Small intestine (tissue), 7 donors: ENCODE measurements at regions not wholly inside any gene's neighbourhood (a gene's known extent, or its start where the extent isn't known, plus 50 kb on each side); places are given as distances from the start of the nearest gene placed in this dataset.
"Not testable (repeated sequence)": the region's sequence is repeated elsewhere in the genome, so short reads cannot be mapped to it uniquely, and the experiment has no call there.

Experiments
- DNase-seq, 2 donors: peaks; one replicate each; pipeline versions ENCODE4 v3.0.0 to v3.0.0-alpha.2; 2013
- FAIRE-seq: peaks from 2 replicates; lab custom pipeline; 2012; peaks lifted over from hg19 to GRCh38; lab: Jason Lieb, UNC
- H3K27ac ChIP-seq, 3 donors: one replicate each; pipeline ENCODE4 v1.5.1; 2013; ENCODE audit warnings: low read length in 2 of 3, mild to moderate bottlenecking in 2 of 3, control low read depth in 1 of 3, inconsistent platforms in 1 of 3, low read depth in 1 of 3, moderate library complexity in 1 of 3
- H3K27me3 ChIP-seq, 3 donors: one replicate each; pipeline ENCODE4 v1.6.1; 2013; ENCODE audit warnings: low read length in 3 of 3, inconsistent platforms in 1 of 3; ENCODE audit not compliant: control insufficient read depth in 3 of 3, insufficient read depth in 3 of 3
- H3K36me3 ChIP-seq, 3 donors: one replicate each; pipeline ENCODE4 v1.6.1; 2013; ENCODE audit warnings: low read length in 3 of 3, inconsistent platforms in 1 of 3, low read depth in 1 of 3, mild to moderate bottlenecking in 1 of 3, moderate library complexity in 1 of 3; ENCODE audit not compliant: control insufficient read depth in 3 of 3, insufficient read depth in 2 of 3
- H3K4me1 ChIP-seq, 3 donors: one replicate each; pipeline ENCODE4 v1.6.1; 2013; ENCODE audit warnings: low read length in 2 of 3, inconsistent platforms in 1 of 3, low read depth in 1 of 3, mild to moderate bottlenecking in 1 of 3, moderate library complexity in 1 of 3; ENCODE audit not compliant: control insufficient read depth in 3 of 3, insufficient read depth in 2 of 3
- H3K4me3 ChIP-seq, 3 donors: one replicate each; pipeline ENCODE4 v1.5.1; 2013; ENCODE audit warnings: low read length in 3 of 3, control low read depth in 1 of 3, inconsistent platforms in 1 of 3, low read depth in 1 of 3, mild to moderate bottlenecking in 1 of 3, moderate library complexity in 1 of 3
- H3K9me3 ChIP-seq, 2 donors: one replicate each; pipeline ENCODE4 v1.6.1; 2013; ENCODE audit warnings: low read depth in 1 of 2, low read length in 1 of 2; ENCODE audit not compliant: control insufficient read depth in 2 of 2, insufficient read depth in 1 of 2
- WGBS, 3 donors: extraction: QIAGEN DNeasy Blood & Tissue Kit; methylation state at CpG; one replicate each; pipeline ENCODE4 v1.1.7; 2013; 5-methylcytosine and 5-hydroxymethylcytosine counted together
- donor health status: healthy with polysubstance abuse.
- donor health status: control.
- donor health status: control.
- donor health status: Bipolar disorder and iron deficiency.
- donor health status: healthy.

GRCh38 chr4:173746424-173746823, 216.4 kb upstream of the HAND2 start:
- H3K9me3 ChIP-seq, result no peaks in the 10 kb centered on the region
- no peak for DNase-seq
- no peaks in the 10 kb centered on the region for H3K4me1 ChIP-seq
- H3K27me3 ChIP-seq, result no peaks in the 10 kb centered on the region
- 67 to 72% (median 70%) methylated on average over 7 of the region's 7 CpGs for WGBS, 3 donors
- H3K27ac ChIP-seq, result no peak overlapping the region
- no peaks in the 10 kb centered on the region for H3K36me3 ChIP-seq
- no peak overlapping the region for H3K4me3 ChIP-seq
- FAIRE-seq, result no peak

GRCh38 chr4:173745765-173746164, 215.7 kb upstream of the HAND2 start:
- FAIRE-seq (no peak), DNase-seq (no peak)
- Histone ChIP-seq H3K4me1 (no peaks in the 10 kb centered on the region), H3K9me3 (no peaks in the 10 kb centered on the region), H3K4me3 (no peak overlapping the region), H3K27ac (no peak overlapping the region), H3K36me3 (no peaks in the 10 kb centered on the region), H3K27me3 (no peaks in the 10 kb centered on the region)
- WGBS, 3 donors, result 67 to 77% (median 71%) methylated on average over 3 of the region's 3 CpGs

GRCh38 chr4:173736840-173737239, 206.8 kb upstream of the HAND2 start:
- no peaks in the 10 kb centered on the region for H3K36me3 ChIP-seq
- H3K4me3 ChIP-seq, result no peak overlapping the region
- no peaks in the 10 kb centered on the region for H3K27me3 ChIP-seq
- 58 to 79% (median 76%) methylated on average over 1 of the region's 1 CpG for WGBS, 3 donors
- H3K9me3 ChIP-seq, result no peaks in the 10 kb centered on the region
- FAIRE-seq, result no peak
- H3K4me1 ChIP-seq, result no peaks in the 10 kb centered on the region
- no peak overlapping the region for H3K27ac ChIP-seq
- no peak for DNase-seq

GRCh38 chr4:173735585-173735984, 205.6 kb upstream of the HAND2 start:
- WGBS, 3 donors, result 59 to 69% (median 60%) methylated on average over 4 of the region's 4 CpGs
- no peaks in the 10 kb centered on the region for H3K36me3 ChIP-seq
- no peak for FAIRE-seq
- no peaks in the 10 kb centered on the region for H3K4me1 ChIP-seq
- H3K4me3 ChIP-seq, result no peak overlapping the region
- H3K9me3 ChIP-seq, result no peaks in the 10 kb centered on the region
- no peak overlapping the region for H3K27ac ChIP-seq
- DNase-seq, result no peak
- H3K27me3 ChIP-seq, result no peaks in the 10 kb centered on the region

GRCh38 chr4:173735049-173735448, 205.0 kb upstream of the HAND2 start:
- no peaks in the 10 kb centered on the region for H3K4me1 ChIP-seq
- 60 to 77% (median 69%) methylated on average over 3 of the region's 3 CpGs for WGBS, 3 donors
- FAIRE-seq, result no peak

GRCh38 chr4:173731257-173731656, 201.2 kb upstream of the HAND2 start:
- DNase-seq (no peak), FAIRE-seq (no peak)
- Histone ChIP-seq H3K27ac (no peak overlapping the region), H3K4me1 (no peaks in the 10 kb centered on the region), H3K36me3 (no peaks in the 10 kb centered on the region), H3K4me3 (no peak overlapping the region), H3K9me3 (peaks cover 0 to 16% of the 10 kb centered on the region in 2 donors), H3K27me3 (no peaks in the 10 kb centered on the region)
- WGBS, 3 donors, result 24 to 67% (median 28%) methylated on average over 1 of the region's 1 CpG

More at GRCh38 chr4:173735049-173735448, 205.0 kb upstream of the HAND2 start:
- H3K9me3 ChIP-seq, result no peaks in the 10 kb centered on the region
- no peak for DNase-seq
- no peak overlapping the region for H3K4me3 ChIP-seq
- no peaks in the 10 kb centered on the region for H3K27me3 ChIP-seq
- H3K36me3 ChIP-seq, result no peaks in the 10 kb centered on the region
- no peak overlapping the region for H3K27ac ChIP-seq

- H3K36me3 ChIP-seq, result no peaks in the 10 kb centered on the region
- FAIRE-seq (no peak), DNase-seq (no peak)
- peaks cover 0 to 17% of the 10 kb centered on the region in 2 donors for H3K9me3 ChIP-seq
- no peaks in the 10 kb centered on the region for H3K27me3 ChIP-seq
- H3K27ac ChIP-seq, result no peak overlapping the region
- H3K4me1 ChIP-seq, result no peaks in the 10 kb centered on the region
- H3K4me3 ChIP-seq, result no peak overlapping the region
- WGBS, 3 donors, result 92 to 94% (median 94%) methylated on average over 1 of the region's 1 CpG
These were observed 192.0 kb upstream of the HAND2 start for GRCh38 chr4:173722075-173722474.

- FAIRE-seq, H3K27me3 ChIP-seq, DNase-seq, H3K36me3 ChIP-seq, H3K27ac ChIP-seq, H3K4me1 ChIP-seq, H3K4me3 ChIP-seq: not testable (repeated sequence)
- H3K9me3 ChIP-seq, result peaks cover 0 to 16% of the 10 kb centered on the region in 2 donors
- 76 to 86% (median 77%) methylated on average over 1 of the region's 1 CpG for WGBS, 3 donors
These were observed 188.5 kb upstream of the HAND2 start for GRCh38 chr4:173718504-173718903.

- FAIRE-seq, result no peak
- DNase-seq, result no peak
- Histone ChIP-seq H3K36me3 (no peaks in the 10 kb centered on the region), H3K4me1 (no peaks in the 10 kb centered on the region), H3K9me3 (peaks cover 0 to 16% of the 10 kb centered on the region in 2 donors), H3K4me3 (no peak overlapping the region), H3K27ac (no peak overlapping the region), H3K27me3 (no peaks in the 10 kb centered on the region)
- WGBS, 3 donors, result 82 to 89% (median 84%) methylated on average over 10 of the region's 10 CpGs
These were observed 187.6 kb upstream of the HAND2 start for GRCh38 chr4:173717581-173717980.
